Lower leg skin (tissue), 3 donors: ENCODE measurements at regions not wholly inside any gene's neighbourhood (a gene's known extent, or its start where the extent isn't known, plus 50 kb on each side); places are given as distances from the start of the nearest gene placed in this dataset.

Experiments
- CTCF ChIP-seq, 3 donors: fragments of 450-650 bp; IDR thresholded peaks; one replicate each; pipeline ENCODE4 v1.5.1; 2016; ENCODE audit warnings: antibody characterized with exemption in 3 of 3, mild to moderate bottlenecking in 3 of 3, moderate library complexity in 2 of 3
- POLR2A ChIP-seq, 2 donors: fragments of 450-650 bp; IDR thresholded peaks; one replicate each; pipeline ENCODE4 v1.6.1; 2016 to 2017; ENCODE audit warnings: antibody characterized with exemption in 2 of 2, mild to moderate bottlenecking in 1 of 2, moderate library complexity in 1 of 2

- TF ChIP-seq CTCF (IDR thresholded peaks at IDR 0.05): no peak
- no peak for TF ChIP-seq POLR2A (IDR thresholded peaks at IDR 0.05)
These were observed 835.1 kb downstream of the TSN start for GRCh38 chr2:122590524-122590923.
